Right lobe of liver (tissue), 4 donors: ENCODE measurements at regions not wholly inside any gene's neighbourhood (a gene's known extent, or its start where the extent isn't known, plus 50 kb on each side); places are given as distances from the start of the nearest gene placed in this dataset.

Experiments used
- CTCF ChIP-seq, 4 donors: fragments of 200-600 bp in 3 of 4; fragments of 450-650 bp in 1 of 4; IDR thresholded peaks; one replicate each; pipeline versions ENCODE4 v1.5.1 to v1.8.0; 2016 to 2022; ENCODE audit warnings: antibody characterized with exemption in 4 of 4, mild to moderate bottlenecking in 2 of 4
- POLR2A ChIP-seq: fragments of 450-650 bp; IDR thresholded peaks from one replicate; pipeline ENCODE4 v1.6.1; 2017; ENCODE audit warnings: antibody characterized with exemption, mild to moderate bottlenecking
- donor health status: DM: no; HTN: no; CAD: no.
- donor health status: DM: no; HTN: no; CAD: no.
- donor health status: DM: no; HTN: yes; CAD: no.

GRCh38 chr2:150787353-150788093, 300.1 kb upstream of the RND3 start:
- no peak for TF ChIP-seq CTCF (IDR thresholded peaks at IDR 0.05)
- no peak for TF ChIP-seq POLR2A
